Fibroblast of pulmonary artery (primary cell): ENCODE measurements at regions not wholly inside any gene's neighbourhood (a gene's known extent, or its start where the extent isn't known, plus 50 kb on each side); places are given as distances from the start of the nearest gene placed in this dataset.

ENCODE experiments used
- DNase-seq: peaks from one replicate; pipeline ENCODE4 v3.0.0-alpha.2; 2010; ENCODE audit warnings: low read depth
- H3K4me3 ChIP-seq: replicated peaks from 2 replicates; pipeline ENCODE4 v1.5.1; 2011; ENCODE audit warnings: low read depth, mild to moderate bottlenecking, control low read depth, low read length, moderate library complexity
- CTCF ChIP-seq: IDR thresholded peaks from 2 replicates; pipeline ENCODE4 v1.5.1; 2011; ENCODE audit warnings: mild to moderate bottlenecking, control low read depth, low read length, inconsistent platforms; ENCODE audit errors: missing control alignments

- DNase-seq: no peak
- H3K4me3 ChIP-seq: no peak overlapping the region
These were observed 460.0 kb upstream of the FAM241A start for GRCh38 chr4:111685205-111685604.

GRCh38 chr4:111689214-111689613 is 456.0 kb upstream of the FAM241A start:
- DNase-seq: peak; percentile 68
- TF ChIP-seq CTCF: no peak

More at GRCh38 chr4:111685205-111685604, 460.0 kb upstream of the FAM241A start:
- TF ChIP-seq CTCF: no peak

GRCh38 chr4:111689731-111690130 is 455.5 kb upstream of the FAM241A start:
- no peak for DNase-seq
- TF ChIP-seq CTCF: no peak
- no peak overlapping the region for H3K4me3 ChIP-seq

More at GRCh38 chr4:111689214-111689613, 456.0 kb upstream of the FAM241A start:
- H3K4me3 ChIP-seq: no peak overlapping the region

- DNase-seq: no peak
- H3K4me3 ChIP-seq: no peak overlapping the region
- no peak for TF ChIP-seq CTCF
These were observed 451.5 kb upstream of the FAM241A start for GRCh38 chr4:111693758-111694157.

- no peak for DNase-seq
- TF ChIP-seq CTCF: no peak
- H3K4me3 ChIP-seq: no peak overlapping the region
These were observed 449.6 kb upstream of the FAM241A start for GRCh38 chr4:111695677-111696076.

GRCh38 chr4:111696505-111696904 is 448.7 kb upstream of the FAM241A start:
- H3K4me3 ChIP-seq: no peak overlapping the region
- no peak for TF ChIP-seq CTCF
- DNase-seq: no peak

- TF ChIP-seq CTCF: no peak
- no peak overlapping the region for H3K4me3 ChIP-seq
- DNase-seq: no peak
These were observed 447.9 kb upstream of the FAM241A start for GRCh38 chr4:111697176-111697942.
